Panc1 (cell line): ENCODE measurements at regions not wholly inside any gene's neighbourhood (a gene's known extent, or its start where the extent isn't known, plus 50 kb on each side); places are given as distances from the start of the nearest gene placed in this dataset.
A peak's percentile ranks its signal among the peaks of the same experiment; 100 is the strongest.
"Not testable (repeated sequence)": the region's sequence is repeated elsewhere in the genome, so short reads cannot be mapped to it uniquely, and the experiment has no call there.

Experiments used
- ATAC-seq: fragments of 200-7000 bp; cut with Tn5 transposase; 2 replicates; pipeline ENCODE4 v1.9.1; 2020; ENCODE audit warnings: mild to moderate bottlenecking, moderate library complexity
- BruUV-seq: library from RNA; stranded (reverse); fragments of 400-500 nt; replicated peaks from 2 replicates; lab custom pipeline; 2021; lab: Mats Ljungman, UMichigan
- CTCF ChIA-PET: fragments of 300-600 bp; sonication (Branson Sonifier 250); formaldehyde crosslinking; loops from one replicate; lab custom pipeline; 2022; ENCODE audit warnings: antibody characterized with exemption; lab: Charles Lee
- POLR2A ChIA-PET: fragments of 300-600 bp; sonication (Branson Sonifier 250); formaldehyde crosslinking; loops from one replicate; lab custom pipeline; 2022; ENCODE audit warnings: antibody characterized with exemption; lab: Charles Lee
- DNase-seq: peaks from one replicate; pipeline ENCODE4 v3.0.0-alpha.2; 2010; ENCODE audit warnings: low read depth, low spot score
- H3K27ac ChIP-seq: 2 replicates; pipeline ENCODE4 v1.5.1; 2011; ENCODE audit warnings: mild to moderate bottlenecking, low read length, inconsistent platforms
- H3K27me3 ChIP-seq: fragments of 200-500 bp; sonication (Bioruptor generic); 2 replicates; pipeline ENCODE4 v1.6.0; 2014; ENCODE audit warnings: low read length, inconsistent platforms; ENCODE audit not compliant: control insufficient read depth, insufficient read depth
- H3K36me3 ChIP-seq: fragments of 200-500 bp; sonication (Bioruptor generic); 2 replicates; pipeline ENCODE4 v1.5.1; 2014; ENCODE audit warnings: inconsistent platforms, mild to moderate bottlenecking, low read length, moderate library complexity; ENCODE audit not compliant: control insufficient read depth, insufficient read depth
- H3K4me1 ChIP-seq: 2 replicates; pipeline ENCODE4 v1.5.1; 2011; ENCODE audit warnings: inconsistent platforms, mild to moderate bottlenecking, low read length, moderate library complexity; ENCODE audit not compliant: control insufficient read depth, insufficient read depth
- H3K4me3 ChIP-seq, 2 experiments: 2 replicates each; pipeline ENCODE4 v1.5.1; 2011 to 2012; ENCODE audit warnings: low read depth in 2 of 2, low read length in 2 of 2, mild to moderate bottlenecking in 2 of 2, inconsistent platforms in 1 of 2, moderate library complexity in 1 of 2
- H3K9me3 ChIP-seq: fragments of 200-500 bp; sonication (Bioruptor generic); 2 replicates; pipeline ENCODE4 v1.5.1; 2014; ENCODE audit warnings: low read depth, mild to moderate bottlenecking, inconsistent platforms, low read length, moderate library complexity; ENCODE audit not compliant: control insufficient read depth, insufficient read depth
- POLR2AphosphoS5 ChIP-seq: IDR thresholded peaks from 2 replicates; pipeline ENCODE4 v1.6.1; 2012; ENCODE audit warnings: mild to moderate bottlenecking, low read depth, low read length, moderate library complexity
- REST ChIP-seq, 2 experiments: IDR thresholded peaks; 2 replicates each; pipeline ENCODE4 v1.6.1; 2011 to 2012; ENCODE audit warnings: low read depth in 2 of 2, control low read depth in 1 of 2, low read length in 1 of 2, mild to moderate bottlenecking in 1 of 2, moderate library complexity in 1 of 2; ENCODE audit not compliant: insufficient read depth in 1 of 2
- SIN3A ChIP-seq: IDR thresholded peaks from 2 replicates; pipeline ENCODE4 v1.6.1; 2012; ENCODE audit warnings: low read depth, mild to moderate bottlenecking, low read length, moderate library complexity, borderline replicate concordance; ENCODE audit not compliant: insufficient read depth
- TCF7L2 ChIP-seq: IDR thresholded peaks from 2 replicates; pipeline ENCODE4 v1.6.1; 2011; ENCODE audit warnings: mild to moderate bottlenecking, low read depth, low read length, inconsistent platforms
- in situ Hi-C: cut with HindIII; loops from 2 replicates; pipeline ENCODE4 v1.10.0; 2016; ENCODE audit warnings: low sequenced_read_pairs, low pct_unique_long_range_greater_than_20kb
- intact Hi-C: fragments of 100-400 bp; cut with micrococcal nuclease; formaldehyde crosslinking; loops from one replicate; pipeline ENCODE4 v1.10.0; 2022; ENCODE audit not compliant: unreplicated experiment
- TF ChIP-seq, protein P1 (sequence below): fragments of 450-650 bp; IDR thresholded peaks from 2 replicates; pipeline ENCODE4 v1.5.1; 2017; ENCODE audit warnings: mild to moderate bottlenecking

DNA sequence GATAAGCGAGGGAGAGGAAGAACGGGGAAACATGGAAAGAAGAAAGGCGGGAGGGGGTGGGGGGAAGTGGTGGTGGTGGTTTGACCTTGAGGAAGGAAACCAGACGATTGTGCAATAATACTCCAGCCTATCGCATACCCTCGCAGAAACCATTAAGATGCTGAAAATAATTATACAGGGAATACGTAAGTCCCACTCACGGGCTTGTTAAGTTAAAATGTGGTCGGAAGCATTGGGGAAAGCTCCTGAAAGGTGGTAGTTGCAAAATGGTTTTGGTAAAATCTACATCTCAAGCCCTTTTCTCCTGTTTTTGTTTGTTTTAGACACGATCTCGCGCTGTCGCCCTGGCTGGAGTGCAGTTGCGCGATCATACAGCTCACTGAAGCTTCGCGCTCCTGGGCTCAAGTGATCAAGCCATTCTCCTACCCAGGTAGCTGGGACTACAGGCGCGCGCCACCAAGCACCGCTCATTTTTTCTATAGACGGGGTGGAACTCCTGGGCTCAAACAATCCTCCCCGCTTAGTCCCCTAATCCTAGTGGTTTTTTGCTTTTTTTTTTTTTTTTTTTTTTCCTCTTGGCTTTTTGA is 128.9 kb upstream of the ZNF184 start:
- no peak overlapping the region for H3K27ac ChIP-seq
- ATAC-seq (peak; percentile 71), DNase-seq (peak; percentile 88)
- no peaks in the 10 kb centered on the region for H3K36me3 ChIP-seq
- peaks cover 4% of the 10 kb centered on the region; the same call in 1 of the 2 replicates for H3K4me1 ChIP-seq
- intact Hi-C loops, result loop anchor here (10.0 kb wide), 3 partner anchors 267 to 417 kb away; no protein-coding TSS in a partner anchor
- no peak for TF ChIP-seq TCF7L2
- no peak for TF ChIP-seq POLR2AphosphoS5
- TF ChIP-seq REST (IDR thresholded peaks at IDR 0.05; ENCODE audit: insufficient read depth in 1 of 2, low read depth in 2 of 2, low read length in 1 of 2), result no peak
- TF ChIP-seq SIN3A, result no peak
- TF ChIP-seq, protein P1, sequence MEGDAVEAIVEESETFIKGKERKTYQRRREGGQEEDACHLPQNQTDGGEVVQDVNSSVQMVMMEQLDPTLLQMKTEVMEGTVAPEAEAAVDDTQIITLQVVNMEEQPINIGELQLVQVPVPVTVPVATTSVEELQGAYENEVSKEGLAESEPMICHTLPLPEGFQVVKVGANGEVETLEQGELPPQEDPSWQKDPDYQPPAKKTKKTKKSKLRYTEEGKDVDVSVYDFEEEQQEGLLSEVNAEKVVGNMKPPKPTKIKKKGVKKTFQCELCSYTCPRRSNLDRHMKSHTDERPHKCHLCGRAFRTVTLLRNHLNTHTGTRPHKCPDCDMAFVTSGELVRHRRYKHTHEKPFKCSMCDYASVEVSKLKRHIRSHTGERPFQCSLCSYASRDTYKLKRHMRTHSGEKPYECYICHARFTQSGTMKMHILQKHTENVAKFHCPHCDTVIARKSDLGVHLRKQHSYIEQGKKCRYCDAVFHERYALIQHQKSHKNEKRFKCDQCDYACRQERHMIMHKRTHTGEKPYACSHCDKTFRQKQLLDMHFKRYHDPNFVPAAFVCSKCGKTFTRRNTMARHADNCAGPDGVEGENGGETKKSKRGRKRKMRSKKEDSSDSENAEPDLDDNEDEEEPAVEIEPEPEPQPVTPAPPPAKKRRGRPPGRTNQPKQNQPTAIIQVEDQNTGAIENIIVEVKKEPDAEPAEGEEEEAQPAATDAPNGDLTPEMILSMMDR, result no peak
- no TSS peak for BruUV-seq
- ChIA-PET POLR2A (interaction anchor here (0.7 kb wide), 1 partner anchor 93 kb away, joined by 10 read pairs; no protein-coding TSS in a partner anchor), CTCF (interaction anchor here (0.7 to 1.2 kb wide), 2 partner anchors 83 to 151 kb away, joined by 3 read pairs; no protein-coding TSS in a partner anchor)
- in situ Hi-C loops, result no loop called here
- H3K9me3 ChIP-seq, result no peaks in the 10 kb centered on the region
- H3K27me3 ChIP-seq, result peaks cover 5% of the 10 kb centered on the region; the same call in 1 of the 2 replicates
- H3K4me3 ChIP-seq, result peak overlapping the region; percentile 54 to 79

GRCh38 chr6:27599859-27600532 is 127.1 kb upstream of the ZNF184 start:
- Histone ChIP-seq H3K36me3 (no peaks in the 10 kb centered on the region), H3K4me1 (peaks cover 4% of the 10 kb centered on the region; the same call in 1 of the 2 replicates), H3K9me3 (no peaks in the 10 kb centered on the region), H3K27ac (no peak overlapping the region), H3K27me3 (peaks cover 5% of the 10 kb centered on the region; the same call in 1 of the 2 replicates), H3K4me3 (peak overlapping the region; percentile 54 to 81)
- TF ChIP-seq TCF7L2 (no peak), REST (IDR thresholded peaks at IDR 0.05; ENCODE audit: insufficient read depth in 1 of 2, low read depth in 2 of 2, low read length in 1 of 2) (no peak), SIN3A (no peak), POLR2AphosphoS5 (no peak)
- TF ChIP-seq, protein P1, result no peak
- in situ Hi-C loops (no loop called here), intact Hi-C loops (loop anchor here (10.0 kb wide), 3 partner anchors 265 to 415 kb away; no protein-coding TSS in a partner anchor)
- no peak for ATAC-seq
- ChIA-PET CTCF (no interaction called here), POLR2A (no interaction called here)
- no TSS peak for BruUV-seq
- DNase-seq, result no peak

DNA sequence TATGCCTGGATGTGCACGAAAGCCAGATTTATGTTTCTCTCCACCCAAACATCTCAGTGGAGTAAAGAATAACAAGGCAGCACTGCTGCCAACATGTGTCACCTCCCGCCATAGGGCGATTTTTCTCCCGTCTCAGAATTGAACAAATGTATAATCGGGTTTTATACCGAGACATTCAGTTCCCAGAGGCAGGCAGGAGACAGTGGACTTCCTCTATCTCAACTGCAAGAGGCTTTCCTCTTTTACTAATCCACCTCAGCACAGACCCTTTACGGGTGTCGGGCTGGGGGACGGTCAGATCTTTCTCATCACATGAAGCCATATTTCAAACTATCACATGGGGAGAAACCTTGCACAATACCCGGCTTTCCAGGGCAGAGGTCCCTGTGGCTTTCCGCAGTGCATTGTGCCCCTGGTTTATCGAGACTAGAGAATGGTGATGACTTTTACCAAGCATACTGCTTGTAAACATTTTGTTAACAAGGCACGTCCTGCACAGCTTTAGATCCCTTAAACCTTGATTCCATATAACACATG is 124.2 kb upstream of the ZNF184 start:
- DNase-seq, H3K4me1 ChIP-seq, POLR2A ChIA-PET, H3K9me3 ChIP-seq, in situ Hi-C loops, BruUV-seq, H3K36me3 ChIP-seq, ATAC-seq, intact Hi-C loops, H3K4me3 ChIP-seq, CTCF ChIA-PET, H3K27ac ChIP-seq, H3K27me3 ChIP-seq: not testable (repeated sequence)
